ENCODE measurements at regions not wholly inside any gene's neighbourhood (a gene's known extent, or its start where the extent isn't known, plus 50 kb on each side); places are given as distances from the start of the nearest gene placed in this dataset.

DNA sequence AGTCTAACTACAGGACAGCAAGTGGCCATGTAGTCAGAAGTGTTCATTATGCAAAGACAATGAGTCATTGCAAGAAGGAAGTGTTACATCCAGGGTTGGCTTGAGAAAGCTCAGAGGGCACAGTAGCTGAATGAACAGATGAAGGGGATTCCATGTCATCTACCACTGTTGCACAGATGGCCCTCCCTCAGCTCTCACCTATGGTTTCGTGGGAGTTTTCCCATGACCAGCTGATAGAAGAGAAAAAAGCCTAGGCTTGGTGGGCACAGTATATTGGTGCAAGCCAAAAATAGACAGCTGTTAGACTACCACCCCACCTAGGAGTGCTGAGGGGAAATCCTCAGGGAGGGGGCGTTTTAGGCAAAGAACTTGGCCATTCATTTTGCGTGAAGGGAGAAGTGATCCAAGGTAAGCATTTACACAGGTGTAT lies 217.0 kb downstream of the DMRT2 start:
- DNase-seq (ENCODE audit: low spot score), result no peak

DNA sequence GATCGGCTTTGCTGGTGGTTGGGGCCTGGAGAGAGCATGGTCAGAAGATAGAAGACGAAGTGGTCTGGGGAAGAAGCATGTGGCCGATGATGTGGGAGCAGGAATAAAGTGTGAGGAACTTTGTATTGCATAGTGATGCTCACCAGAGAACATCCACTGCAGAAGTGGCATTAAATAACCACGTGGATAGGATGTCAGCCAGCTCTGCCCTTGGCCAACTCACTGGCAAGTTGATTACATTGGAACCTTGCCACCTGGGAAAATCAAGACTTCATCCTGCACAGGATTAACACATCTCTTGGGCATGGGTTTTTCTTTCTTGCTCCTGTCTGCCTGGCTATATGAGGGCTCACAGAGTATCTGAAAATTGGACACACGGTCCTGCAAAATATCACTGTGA lies 217.4 kb downstream of the DMRT2 start:
- no peak for DNase-seq (ENCODE audit: low spot score)

GRCh38 chr9:1269533-1270315 lies 219.6 kb downstream of the DMRT2 start:
- DNase-seq (ENCODE audit: low spot score), result no peak

GRCh38 chr9:1271367-1271766 lies 221.2 kb downstream of the DMRT2 start:
- DNase-seq (ENCODE audit: low spot score), result no peak

DNA sequence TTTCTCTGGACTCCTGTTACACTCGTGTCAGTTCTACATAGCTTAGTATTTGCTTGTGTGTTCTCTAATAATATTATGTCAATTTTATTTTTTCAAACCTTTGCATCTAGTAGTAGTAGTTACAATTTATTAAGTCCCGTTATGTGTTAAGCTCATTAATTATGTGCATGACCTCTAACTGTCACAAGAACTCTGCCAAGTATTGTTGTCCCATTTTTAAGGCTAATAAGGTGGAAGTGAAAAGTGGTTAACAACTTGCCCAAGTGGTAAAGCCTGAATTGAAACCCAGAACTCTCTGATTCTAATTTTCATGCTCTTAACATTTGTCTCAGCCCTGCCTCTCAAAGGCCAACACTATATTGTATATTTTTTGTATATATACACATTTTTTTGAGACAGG lies 221.6 kb downstream of the DMRT2 start:
- no peak for DNase-seq (ENCODE audit: low spot score)

GRCh38 chr9:1272488-1272887 lies 222.3 kb downstream of the DMRT2 start:
- DNase-seq (ENCODE audit: low spot score), result no peak

DNA sequence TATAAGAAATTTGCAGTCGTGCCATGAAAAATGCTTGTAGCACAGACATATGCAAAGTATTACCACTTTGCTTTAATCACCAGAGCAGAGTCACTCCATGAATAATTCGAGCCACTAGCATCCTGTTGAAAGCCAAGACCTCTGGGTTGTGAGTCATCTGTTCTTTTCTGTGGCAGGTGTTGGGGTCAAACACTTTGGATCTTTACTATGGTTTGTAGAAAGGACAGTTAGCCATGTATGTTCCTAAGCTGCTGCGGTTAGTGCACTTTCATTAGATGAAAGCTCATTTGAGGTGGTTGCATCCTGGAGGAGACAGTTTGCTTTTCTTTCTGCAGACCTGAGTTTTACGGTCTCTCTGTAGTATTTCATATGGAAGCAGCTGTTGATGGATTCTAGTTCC lies 223.7 kb downstream of the DMRT2 start:
- DNase-seq (ENCODE audit: low spot score), result peak; percentile 87

GRCh38 chr9:1274334-1274733 lies 224.2 kb downstream of the DMRT2 start:
- DNase-seq (ENCODE audit: low spot score), result no peak

DNA sequence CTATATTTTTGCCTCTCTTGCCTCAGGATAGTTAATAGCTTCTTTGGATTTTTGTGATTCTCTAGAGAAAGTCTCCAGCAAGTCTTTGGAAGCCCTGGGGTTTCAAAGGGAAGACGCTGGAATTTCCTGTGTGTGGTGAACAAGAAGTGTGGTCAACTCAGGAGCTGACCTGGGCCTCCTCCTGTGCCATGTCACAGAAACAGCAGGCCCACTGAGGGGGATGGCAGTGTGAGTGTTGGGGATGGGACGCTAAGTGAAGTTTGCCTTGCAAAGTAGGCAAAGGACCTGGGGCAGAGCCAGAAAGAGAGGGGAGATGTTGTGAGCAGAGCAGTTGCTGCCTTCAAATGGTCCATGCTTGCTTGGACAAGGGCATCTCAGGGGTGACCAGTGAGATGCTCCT lies 226.3 kb downstream of the DMRT2 start:
- no peak for DNase-seq (ENCODE audit: low spot score)

DNA sequence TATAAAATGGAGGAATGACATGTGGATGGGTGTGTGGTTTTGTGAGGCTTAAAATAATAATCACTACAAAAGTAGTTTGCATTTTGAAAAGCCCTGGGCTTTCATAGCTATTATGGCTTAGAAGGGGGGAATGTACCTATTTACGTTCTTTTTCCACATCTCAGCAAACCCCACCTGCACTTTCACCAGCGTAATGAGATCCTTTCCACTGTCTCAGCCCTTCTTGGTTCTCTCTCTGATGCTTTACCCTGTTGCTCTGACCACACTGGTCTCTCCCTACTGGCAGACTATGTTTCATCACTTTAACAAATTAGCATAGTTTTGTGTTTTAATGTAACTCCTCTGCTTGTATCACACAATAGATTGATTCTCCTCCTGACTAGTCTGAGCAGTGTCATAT lies 234.6 kb downstream of the DMRT2 start:
- no peak for DNase-seq (ENCODE audit: low spot score)

GRCh38 chr9:1285526-1285925 lies 235.4 kb downstream of the DMRT2 start:
- DNase-seq (ENCODE audit: low spot score), result no peak

- DNase-seq (ENCODE audit: low spot score), result no peak
Measured at GRCh38 chr9:1292384-1292783, 242.2 kb downstream of the DMRT2 start.

GRCh38 chr9:1294641-1295258 lies 244.6 kb downstream of the DMRT2 start:
- DNase-seq (ENCODE audit: low spot score), result no peak

- no peak for DNase-seq (ENCODE audit: low spot score)
Measured at GRCh38 chr9:1296331-1296730, 246.2 kb downstream of the DMRT2 start.

DNA sequence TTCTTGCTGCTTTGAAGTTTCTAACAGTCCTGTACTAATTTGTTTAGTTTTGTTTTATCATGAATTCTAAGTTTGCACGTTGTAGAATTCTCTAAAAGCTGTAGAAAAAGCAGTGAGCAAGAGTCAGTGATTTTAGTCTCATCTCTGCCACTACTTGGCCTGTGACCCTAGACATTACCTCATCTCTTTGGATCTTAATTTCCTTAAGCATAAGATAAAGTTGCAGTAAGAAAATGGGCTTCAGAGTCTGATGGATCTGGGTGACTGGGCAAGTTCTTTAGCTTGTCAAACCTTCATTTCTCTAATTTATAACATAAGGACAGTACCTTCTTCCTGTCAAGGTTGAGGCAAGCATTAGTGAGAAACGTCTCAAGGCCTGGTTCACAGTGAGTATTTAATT lies 247.9 kb downstream of the DMRT2 start:
- DNase-seq (ENCODE audit: low spot score), result no peak

DNA sequence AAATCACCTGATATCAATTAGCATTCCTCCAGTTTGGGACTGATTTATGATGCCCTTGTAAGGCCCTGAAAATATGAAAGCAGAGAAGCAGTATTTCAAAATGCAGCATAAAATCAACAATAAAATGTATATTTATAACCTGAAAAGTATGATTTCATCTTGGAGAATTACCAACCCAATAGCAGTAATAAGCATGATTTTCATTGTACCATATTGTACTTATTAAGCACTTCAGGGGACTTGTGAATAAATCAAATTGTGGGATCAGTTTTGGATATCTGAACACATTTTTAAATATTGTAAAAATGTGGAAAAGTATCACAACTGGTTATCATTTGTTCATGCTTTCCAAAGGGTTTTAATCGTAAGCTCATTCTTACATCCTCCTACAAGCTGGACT lies 250.8 kb downstream of the DMRT2 start:
- DNase-seq (ENCODE audit: low spot score), result no peak

- DNase-seq (ENCODE audit: low spot score), result no peak
Measured at GRCh38 chr9:1303932-1304331, 253.8 kb downstream of the DMRT2 start.

- no peak for DNase-seq (ENCODE audit: low spot score)
Measured at GRCh38 chr9:1311462-1312042, 261.4 kb downstream of the DMRT2 start.

GRCh38 chr9:1319436-1319835 lies 269.3 kb downstream of the DMRT2 start:
- peak; percentile 9 for DNase-seq (ENCODE audit: low spot score)

DNA sequence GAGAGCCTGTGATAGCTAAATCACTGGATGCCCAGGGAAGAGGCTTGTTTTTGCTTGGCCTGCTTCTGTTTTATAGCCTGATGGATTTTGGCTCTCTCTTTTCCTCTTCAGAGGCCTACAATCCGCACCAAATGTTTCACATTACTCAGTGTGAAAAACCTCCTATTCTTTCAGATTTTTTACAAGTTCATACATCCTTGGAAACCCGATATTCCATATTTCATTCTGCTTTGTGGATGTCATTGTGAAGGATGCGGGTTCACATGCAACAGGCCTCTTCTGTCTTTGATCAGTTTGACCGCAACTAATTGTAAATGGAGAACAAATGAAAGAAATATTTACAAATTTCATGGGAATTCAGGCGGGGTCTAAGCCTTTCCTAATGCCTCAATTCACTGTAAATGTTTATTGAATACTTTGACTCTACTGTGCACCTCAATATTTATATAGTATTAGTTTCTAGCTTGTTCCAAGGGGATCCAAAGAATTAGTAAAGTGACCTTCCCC lies 269.9 kb downstream of the DMRT2 start:
- DNase-seq (ENCODE audit: low spot score), result no peak

- no peak for DNase-seq (ENCODE audit: low spot score)
Measured at GRCh38 chr9:1320607-1321195, 270.5 kb downstream of the DMRT2 start.

DNA sequence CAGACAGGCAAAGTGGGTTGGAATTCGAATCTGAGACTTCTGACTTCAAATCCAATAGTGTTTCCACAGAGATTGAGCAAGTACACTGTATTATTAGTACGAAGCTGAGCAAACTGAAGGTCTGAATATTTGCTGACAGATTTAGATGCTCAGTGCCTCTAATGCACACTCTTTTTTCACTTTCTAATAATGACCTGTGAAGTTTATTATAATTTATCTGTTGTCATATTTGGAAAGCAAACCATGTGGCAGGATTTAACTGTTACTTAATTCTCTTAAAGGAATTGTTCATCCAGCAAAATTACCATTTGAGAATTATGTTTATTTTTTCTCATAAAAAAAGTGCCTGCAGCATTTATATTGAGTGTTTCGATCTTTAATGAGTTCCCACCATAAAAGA lies 277.3 kb downstream of the DMRT2 start:
- DNase-seq (ENCODE audit: low spot score), result no peak

DNA sequence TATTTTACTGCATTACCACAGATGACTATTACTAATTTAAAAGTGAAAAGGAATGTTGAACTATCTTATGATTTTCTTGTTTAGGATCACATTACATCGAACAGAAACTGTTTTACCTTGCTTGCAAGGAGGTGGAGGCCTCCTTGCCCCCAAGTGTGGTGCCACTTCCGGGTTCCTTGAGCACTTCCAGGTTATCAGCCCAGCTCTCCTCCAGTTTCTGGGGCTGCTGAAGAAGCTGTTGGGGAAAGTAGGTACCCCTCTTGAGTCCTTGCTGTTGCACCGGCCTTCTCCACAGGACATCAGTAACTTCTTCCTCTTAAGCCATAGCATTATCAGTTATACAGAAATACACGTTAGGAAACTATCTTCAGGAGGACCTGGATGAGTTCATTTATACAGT lies 278.2 kb downstream of the DMRT2 start:
- DNase-seq (ENCODE audit: low spot score), result no peak

Measured in SW480 (cell line).